HG03558 (cell line): ENCODE measurements at regions not wholly inside any gene's neighbourhood (a gene's known extent, or its start where the extent isn't known, plus 50 kb on each side); places are given as distances from the start of the nearest gene placed in this dataset.
"Not testable (repeated sequence)": the region's sequence is repeated elsewhere in the genome, so short reads cannot be mapped to it uniquely, and the experiment has no call there.

Source experiments
- ATAC-seq: cut with Tn5 transposase; IDR thresholded peaks from one replicate; pipeline ENCODE4 v1.9.1; 2021; ENCODE audit warnings: moderate number of reproducible peaks; ENCODE audit not compliant: unreplicated experiment; ENCODE audit errors: extremely low read depth

GRCh38 chrX:139202742-139203420 lies 327.7 kb upstream of the F9 start:
- ATAC-seq, result no peak

DNA sequence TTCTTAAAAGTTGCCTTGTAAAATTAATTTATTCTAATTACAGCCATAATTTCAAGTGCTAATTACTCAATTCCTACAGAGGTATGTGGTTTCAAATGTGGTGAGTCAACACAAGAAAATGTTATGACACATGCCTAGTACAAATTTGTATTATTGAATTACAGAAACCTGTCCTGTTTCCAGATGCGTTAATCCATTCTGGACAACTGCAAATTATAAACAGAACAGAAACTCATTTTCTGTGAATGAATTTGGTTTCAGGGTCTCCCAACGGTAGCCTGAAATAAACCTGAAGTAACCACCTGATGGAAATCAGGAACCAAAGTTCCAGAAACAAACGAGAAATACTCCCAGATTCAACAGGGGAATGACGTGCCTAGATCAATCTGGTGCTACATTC lies 328.6 kb upstream of the F9 start:
- ATAC-seq, result no peak

GRCh38 chrX:139200793-139201192 lies 329.7 kb upstream of the F9 start:
- no peak for ATAC-seq

DNA sequence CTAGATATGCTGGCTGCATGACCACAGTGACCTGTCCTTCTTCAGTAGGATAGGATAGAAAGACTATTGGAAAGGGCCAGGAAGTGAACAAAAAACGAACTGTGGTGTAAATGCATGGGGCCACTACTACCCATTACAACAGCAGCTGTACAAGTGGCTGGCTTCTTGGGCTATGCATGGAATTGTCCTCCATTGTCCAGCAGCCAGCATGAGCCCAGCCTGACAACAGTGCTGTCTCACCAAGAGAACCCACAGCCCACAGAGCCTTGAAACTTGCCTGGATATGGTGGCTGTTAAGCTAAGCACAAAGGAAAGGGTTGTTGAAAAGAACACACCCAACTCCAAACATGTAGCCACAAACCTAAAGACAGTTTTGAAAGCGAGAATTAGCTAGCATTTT lies 330.2 kb upstream of the F9 start:
- ATAC-seq, result no peak

GRCh38 chrX:139199933-139200332 lies 330.6 kb upstream of the F9 start:
- no peak for ATAC-seq

GRCh38 chrX:139198936-139199335 lies 331.6 kb upstream of the F9 start:
- ATAC-seq, result no peak

DNA sequence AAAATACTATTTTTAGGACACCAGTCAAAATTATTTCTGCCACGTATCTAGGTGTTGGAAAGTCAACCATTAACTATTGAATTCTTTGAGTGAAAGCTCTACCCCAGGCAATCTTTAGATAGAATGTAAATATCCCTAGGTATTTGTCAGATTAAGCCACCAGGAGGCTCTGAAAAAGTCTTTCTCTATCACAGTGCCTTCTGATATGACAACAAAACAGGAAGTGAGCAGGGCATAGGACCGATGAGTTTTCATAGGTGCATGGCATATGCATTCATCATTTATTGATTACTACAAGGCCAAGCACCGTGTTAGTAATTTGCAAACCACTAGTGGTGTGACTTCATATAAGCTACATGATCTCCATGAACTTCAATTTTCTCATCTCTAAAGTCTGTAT lies 333.6 kb upstream of the F9 start:
- ATAC-seq, result peak; percentile 41

DNA sequence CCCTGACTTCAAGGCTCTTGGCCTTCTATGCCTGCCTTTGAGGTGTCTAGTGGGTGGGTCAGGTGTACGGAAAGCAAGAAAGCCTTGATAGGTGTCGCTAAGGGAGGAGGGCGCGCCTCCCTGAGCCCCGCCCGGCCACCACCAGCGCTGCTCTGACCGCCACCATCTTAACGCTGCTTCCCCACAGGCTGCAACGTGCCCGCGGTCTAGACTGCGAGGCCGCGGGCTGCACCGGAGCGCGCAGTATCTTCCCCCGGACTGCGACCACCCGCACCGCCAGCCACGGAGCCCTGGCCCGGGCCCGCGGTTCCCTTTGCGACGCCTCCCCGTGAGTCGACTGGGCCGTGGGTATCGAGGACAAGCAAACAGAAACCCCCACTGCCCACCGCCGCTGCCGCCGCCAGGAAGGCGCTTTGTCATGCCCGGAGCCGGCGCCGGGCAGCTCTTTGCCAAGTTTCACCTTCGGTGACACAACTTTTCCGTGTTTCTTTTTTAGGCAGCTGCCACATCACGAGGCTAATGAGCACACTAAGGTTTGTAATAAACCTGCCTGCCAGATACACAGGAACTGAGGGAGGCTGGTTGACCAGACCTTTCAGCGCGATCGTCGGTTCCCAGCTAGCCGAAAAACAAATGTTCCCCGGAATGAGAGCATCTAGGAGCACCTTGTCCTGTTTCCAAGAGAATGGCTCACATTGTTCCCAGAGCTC lies 335.8 kb upstream of the F9 start:
- ATAC-seq, result no peak

- ATAC-seq, result no peak
Observed at GRCh38 chrX:139192386-139192961, 338.1 kb upstream of the F9 start.

- ATAC-seq, result no peak
Observed at GRCh38 chrX:139191746-139192385, 338.7 kb upstream of the F9 start.

GRCh38 chrX:139191286-139191685 lies 339.3 kb upstream of the F9 start:
- no peak for ATAC-seq

GRCh38 chrX:139187738-139188137 lies 342.8 kb upstream of the F9 start:
- no peak for ATAC-seq

DNA sequence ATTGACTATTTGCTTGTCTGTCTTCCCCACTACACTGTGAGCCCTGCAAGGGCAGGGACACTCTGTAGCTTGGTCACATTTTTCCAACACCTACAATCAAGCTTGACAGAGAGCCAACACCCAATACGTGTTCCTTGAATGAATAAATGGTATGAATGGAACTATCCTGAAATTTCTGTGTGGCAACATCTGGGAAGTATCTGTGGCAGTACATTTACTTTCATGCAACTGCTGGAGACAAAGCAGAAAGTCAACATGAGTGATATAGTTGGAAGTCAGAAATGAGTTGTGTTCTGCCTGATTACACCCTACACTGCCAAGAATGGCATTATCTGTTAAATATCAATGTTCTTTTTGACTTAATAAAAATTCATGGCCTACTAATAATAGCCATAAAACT lies 343.5 kb upstream of the F9 start:
- no peak for ATAC-seq

DNA sequence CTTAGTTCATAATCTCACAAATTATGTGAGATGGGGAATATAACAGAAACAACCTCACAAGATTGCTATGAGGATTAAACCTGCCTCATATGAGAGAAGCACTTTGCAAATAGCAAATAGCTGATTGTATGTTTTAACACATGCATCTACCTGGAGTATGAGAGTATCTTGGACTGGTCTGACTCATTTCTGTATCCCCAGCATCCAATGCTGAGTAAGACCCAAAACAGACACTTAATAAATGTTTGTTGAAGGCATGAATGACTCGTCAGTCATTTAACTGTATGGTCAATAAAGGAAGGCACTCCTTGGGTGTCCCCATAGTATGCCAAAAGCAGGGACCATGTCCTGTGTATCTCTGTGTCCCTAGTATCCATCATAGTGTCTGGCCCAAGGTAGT lies 350.9 kb upstream of the F9 start:
- peak; percentile 73 for ATAC-seq

GRCh38 chrX:139178980-139179379 lies 351.6 kb upstream of the F9 start:
- ATAC-seq, result no peak

DNA sequence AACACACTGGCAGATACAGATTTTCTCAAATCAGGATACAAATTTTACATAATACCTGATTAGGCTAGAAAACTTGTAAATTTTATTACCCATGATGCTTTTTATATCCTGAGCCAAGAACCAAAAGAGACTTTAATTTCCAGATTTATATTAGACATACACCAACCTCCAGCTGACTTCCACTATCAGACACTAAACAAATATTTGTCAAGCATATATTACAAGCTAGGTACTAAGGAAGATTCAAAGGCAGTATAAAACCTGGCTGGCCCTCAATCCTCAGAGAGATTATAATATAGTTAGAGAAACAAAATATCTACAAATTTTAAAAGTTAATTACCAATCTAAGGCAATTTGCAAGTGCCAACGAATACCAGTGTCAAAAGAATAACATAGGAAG lies 357.8 kb upstream of the F9 start:
- ATAC-seq, result no peak

- no peak for ATAC-seq
Observed at GRCh38 chrX:139170526-139171173, 359.9 kb upstream of the F9 start.

DNA sequence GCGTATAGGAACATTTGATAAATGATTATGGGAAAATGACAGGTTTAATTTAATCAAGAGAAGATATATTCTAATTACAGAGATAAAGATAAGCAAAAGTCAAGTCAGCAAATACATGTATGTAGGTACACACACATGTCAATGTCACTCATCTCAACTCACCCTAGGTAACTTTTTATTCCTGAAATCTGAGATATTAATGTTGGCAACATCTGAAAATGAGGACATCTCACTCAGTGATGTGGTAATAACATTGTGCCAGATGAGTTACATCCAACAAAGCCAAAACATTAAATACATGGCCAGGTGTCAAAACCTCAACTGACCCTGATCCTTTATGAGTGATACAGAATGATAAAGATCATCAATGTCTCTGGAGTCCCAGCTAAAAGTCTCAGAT lies 363.3 kb upstream of the F9 start:
- ATAC-seq, result no peak

DNA sequence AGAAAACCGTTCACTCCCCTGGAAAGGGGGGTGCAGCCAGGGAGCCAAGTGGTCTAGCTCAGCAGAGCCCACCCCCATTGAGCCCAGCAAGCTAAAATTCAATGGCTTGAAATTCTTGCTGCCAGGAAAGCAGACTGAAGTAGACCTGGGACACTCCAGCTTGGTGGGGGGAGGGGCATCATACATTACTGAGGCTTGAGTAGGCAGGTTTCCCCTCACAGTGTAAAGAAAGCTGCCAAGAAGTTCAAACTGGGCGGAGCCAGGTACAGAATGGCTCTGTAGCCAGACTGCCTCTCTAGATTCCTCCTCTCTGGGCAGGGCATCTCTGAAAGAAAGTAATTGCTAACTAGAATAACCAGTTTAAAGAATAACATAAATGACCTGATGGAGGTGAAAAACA lies 372.3 kb upstream of the F9 start:
- no peak for ATAC-seq

DNA sequence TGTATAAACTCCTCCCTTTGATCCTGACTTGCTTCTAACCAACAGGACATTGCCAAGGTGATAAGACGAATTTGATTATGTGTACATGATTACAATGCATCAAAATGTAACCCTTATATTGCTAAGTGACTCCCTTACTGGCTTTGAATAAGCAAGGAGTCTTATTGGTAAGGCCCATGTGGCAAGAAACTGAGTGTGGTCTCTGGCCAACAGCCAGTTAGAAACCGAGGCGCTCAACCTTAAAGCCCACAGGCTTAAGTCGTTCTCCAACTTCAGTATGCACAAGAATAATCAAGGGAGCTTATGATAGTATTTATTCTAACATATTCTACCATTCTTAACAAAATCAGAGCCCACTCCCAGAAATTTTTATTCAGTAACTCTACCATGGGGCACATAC lies 374.2 kb upstream of the F9 start:
- ATAC-seq, result no peak

GRCh38 chrX:139146625-139147024 lies 383.9 kb upstream of the F9 start:
- not testable (repeated sequence) for ATAC-seq
